ACC112 (cell line): ENCODE measurements at regions not wholly inside any gene's neighbourhood (a gene's known extent, or its start where the extent isn't known, plus 50 kb on each side); places are given as distances from the start of the nearest gene placed in this dataset.

Source experiments
- H2AFZ ChIP-seq: fragments of 200-600 bp; sonication (generic); one replicate; pipeline ENCODE4 v1.6.0; 2017; ENCODE audit warnings: antibody characterized with exemption, low read length; ENCODE audit not compliant: unreplicated experiment
- H3K27ac ChIP-seq: fragments of 200-600 bp; sonication (generic); 2 replicates; pipeline ENCODE4 v1.5.1; 2014; ENCODE audit warnings: low read depth, mild to moderate bottlenecking, antibody characterized with exemption, low read length, moderate library complexity
- H3K27me3 ChIP-seq: fragments of 200-600 bp; sonication (generic); 2 replicates; pipeline ENCODE4 v1.6.1; 2014; ENCODE audit warnings: mild to moderate bottlenecking, antibody characterized with exemption, low read length, moderate library complexity, mixed read lengths; ENCODE audit not compliant: insufficient read depth
- H3K36me3 ChIP-seq: fragments of 200-600 bp; sonication (generic); 2 replicates; pipeline ENCODE4 v1.6.1; 2016; ENCODE audit warnings: mild to moderate bottlenecking, antibody characterized with exemption, low read length, moderate library complexity, mixed read lengths; ENCODE audit not compliant: insufficient read depth
- H3K4me1 ChIP-seq: fragments of 200-600 bp; sonication (generic); one replicate; pipeline ENCODE4 v1.6.1; 2016; ENCODE audit warnings: low read length, mixed read lengths; ENCODE audit not compliant: insufficient read depth, unreplicated experiment, control insufficient read depth
- H3K4me3 ChIP-seq: fragments of 200-600 bp; sonication (generic); 2 replicates; pipeline ENCODE4 v1.5.1; 2014; ENCODE audit warnings: mild to moderate bottlenecking, low read depth, low read length
- H3K79me2 ChIP-seq: fragments of 200-600 bp; sonication (generic); one replicate; pipeline ENCODE4 v1.6.0; 2016; ENCODE audit warnings: low read length; ENCODE audit not compliant: control insufficient read depth, unreplicated experiment, insufficient read depth

DNA sequence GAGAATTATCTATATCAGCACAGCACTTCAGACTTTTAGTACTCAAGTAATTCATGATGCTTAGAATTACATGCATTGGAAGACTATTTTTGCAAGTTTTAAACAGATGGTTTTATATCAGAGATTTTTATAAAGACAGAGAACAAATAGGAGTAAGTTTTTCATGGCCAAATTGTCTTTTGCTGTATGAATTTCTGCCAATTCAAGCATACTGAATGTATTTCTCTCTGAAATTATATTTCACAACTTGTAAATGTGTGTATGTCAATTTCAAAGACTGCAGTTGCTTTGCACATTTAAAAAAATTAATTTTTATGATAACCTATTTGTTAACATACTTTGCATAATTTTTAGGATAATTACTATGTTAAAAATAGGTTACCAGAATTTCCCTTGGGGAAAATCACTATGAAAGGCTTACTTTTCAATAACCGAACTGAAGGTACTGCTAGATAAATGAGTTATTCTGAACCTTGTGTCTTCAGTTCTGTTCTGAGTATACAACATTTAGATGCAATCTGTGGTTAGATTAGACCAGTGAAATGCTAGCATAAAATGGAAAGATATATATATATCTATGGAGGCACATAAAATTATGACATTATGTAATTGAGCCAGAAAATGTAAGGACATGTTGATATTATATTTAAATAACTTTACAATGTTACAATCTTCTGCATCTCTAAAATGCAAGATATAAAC, 1344.2 kb upstream of the PABPC4L start:
- no peaks in the 10 kb centered on the region for H3K4me1 ChIP-seq
- no peaks in the 10 kb centered on the region for H3K36me3 ChIP-seq
- no peak overlapping the region for H2AFZ ChIP-seq
- no peak overlapping the region for H3K27ac ChIP-seq
- no peak overlapping the region for H3K4me3 ChIP-seq
- H3K79me2 ChIP-seq: no peaks in the 10 kb centered on the region
- no peaks in the 10 kb centered on the region for H3K27me3 ChIP-seq

DNA sequence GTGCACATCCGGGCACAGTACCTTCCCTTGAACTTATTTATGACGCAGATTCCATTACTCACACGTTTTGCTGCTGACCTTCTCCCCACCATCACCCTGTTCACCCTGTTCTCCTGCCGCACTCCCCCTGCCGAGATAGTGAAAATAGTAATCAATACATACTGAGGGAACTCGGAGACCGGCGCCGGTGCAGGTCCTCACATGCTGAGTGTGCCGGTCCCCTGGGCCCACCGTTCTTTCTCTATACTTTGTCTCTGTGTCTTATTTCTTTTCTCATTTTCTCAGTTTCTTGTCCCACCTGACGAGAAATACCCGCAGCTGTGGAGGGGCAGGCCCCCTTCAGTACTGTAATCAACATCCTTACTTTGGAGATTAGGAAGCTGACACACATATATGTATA, 1337.1 kb upstream of the PABPC4L start:
- H2AFZ ChIP-seq: no peak overlapping the region
- no peak overlapping the region for H3K4me3 ChIP-seq
- no peaks in the 10 kb centered on the region for H3K36me3 ChIP-seq
- H3K27ac ChIP-seq: no peak overlapping the region
- no peaks in the 10 kb centered on the region for H3K79me2 ChIP-seq
- no peaks in the 10 kb centered on the region for H3K27me3 ChIP-seq
- peaks cover 4% of the 10 kb centered on the region for H3K4me1 ChIP-seq

DNA sequence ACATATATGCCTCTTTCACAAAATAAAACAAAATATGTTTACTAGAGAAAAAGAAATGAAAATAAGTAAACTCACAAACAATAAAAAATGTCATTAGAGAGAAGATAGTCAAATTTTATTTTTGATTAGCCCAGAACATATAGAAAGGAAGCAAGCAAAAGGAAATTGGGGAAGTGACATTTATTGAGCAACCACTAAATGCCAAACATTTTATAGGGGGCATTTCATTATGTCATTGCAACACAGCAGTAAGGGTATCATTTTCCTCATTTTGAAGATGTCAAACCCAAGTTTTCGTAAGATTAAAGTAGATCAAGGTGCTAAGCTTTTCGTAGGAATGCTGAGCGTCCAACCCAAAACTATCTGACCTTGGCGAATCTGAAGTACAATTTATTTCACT, 1331.5 kb upstream of the PABPC4L start:
- no peaks in the 10 kb centered on the region for H3K27me3 ChIP-seq
- no peak overlapping the region for H3K4me3 ChIP-seq
- no peaks in the 10 kb centered on the region for H3K79me2 ChIP-seq
- H3K27ac ChIP-seq: no peak overlapping the region
- no peaks in the 10 kb centered on the region for H3K36me3 ChIP-seq
- H3K4me1 ChIP-seq: peaks cover 4% of the 10 kb centered on the region
- H2AFZ ChIP-seq: no peak overlapping the region

DNA sequence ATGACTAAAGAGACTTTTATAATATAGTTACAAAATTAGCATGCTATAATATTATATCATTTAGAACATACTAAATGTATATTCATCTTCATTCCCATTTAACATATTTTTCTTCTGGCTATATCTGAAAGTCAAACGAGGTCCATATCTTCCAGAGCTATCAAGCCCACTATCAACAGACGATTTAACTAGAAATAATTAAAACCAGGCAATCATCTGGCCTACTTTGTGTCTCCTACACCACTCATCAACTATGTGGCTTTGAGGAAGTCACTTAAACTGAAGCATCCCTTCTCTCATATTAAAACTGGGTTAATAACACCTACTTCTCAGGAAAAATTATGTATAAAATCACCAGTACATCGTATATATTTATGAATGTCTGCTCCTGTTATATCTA, 1330.5 kb upstream of the PABPC4L start:
- Histone ChIP-seq H3K27ac (no peak overlapping the region), H3K4me1 (peaks cover 4% of the 10 kb centered on the region), H3K79me2 (no peaks in the 10 kb centered on the region), H3K27me3 (no peaks in the 10 kb centered on the region), H3K36me3 (no peaks in the 10 kb centered on the region), H3K4me3 (no peak overlapping the region), H2AFZ (no peak overlapping the region)

DNA sequence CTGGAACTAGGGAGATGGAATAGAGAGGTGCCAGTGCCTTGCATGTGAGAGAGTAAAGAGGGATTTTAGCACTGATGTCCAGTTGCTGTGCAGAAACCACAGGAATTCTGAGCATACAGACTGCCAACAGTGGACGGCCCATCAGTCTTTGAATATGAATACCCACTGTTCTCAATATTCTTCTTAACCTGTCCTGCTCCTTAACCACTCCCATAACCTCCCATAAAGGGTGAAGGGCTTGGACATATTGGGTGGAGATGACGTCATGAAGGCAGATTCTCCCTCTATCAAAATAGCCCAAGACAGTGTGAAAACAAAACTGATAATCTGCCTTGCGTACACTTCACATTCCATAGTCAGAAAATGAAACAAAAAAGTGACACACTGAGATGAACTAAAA, 1313.7 kb upstream of the PABPC4L start:
- no peak overlapping the region for H3K27ac ChIP-seq
- H2AFZ ChIP-seq: peak overlapping the region; percentile 36
- no peaks in the 10 kb centered on the region for H3K36me3 ChIP-seq
- H3K4me3 ChIP-seq: no peak overlapping the region
- H3K27me3 ChIP-seq: no peaks in the 10 kb centered on the region
- peaks cover 3% of the 10 kb centered on the region for H3K4me1 ChIP-seq
- no peaks in the 10 kb centered on the region for H3K79me2 ChIP-seq

- Histone ChIP-seq H3K27me3 (no peaks in the 10 kb centered on the region), H3K4me3 (peak overlapping the region; percentile 58), H3K36me3 (no peaks in the 10 kb centered on the region), H2AFZ (peak overlapping the region; percentile 82), H3K27ac (no peak overlapping the region), H3K79me2 (no peaks in the 10 kb centered on the region), H3K4me1 (peaks cover 16% of the 10 kb centered on the region)
Observed at GRCh38 chr4:135510582-135510981, 1309.0 kb upstream of the PABPC4L start.

DNA sequence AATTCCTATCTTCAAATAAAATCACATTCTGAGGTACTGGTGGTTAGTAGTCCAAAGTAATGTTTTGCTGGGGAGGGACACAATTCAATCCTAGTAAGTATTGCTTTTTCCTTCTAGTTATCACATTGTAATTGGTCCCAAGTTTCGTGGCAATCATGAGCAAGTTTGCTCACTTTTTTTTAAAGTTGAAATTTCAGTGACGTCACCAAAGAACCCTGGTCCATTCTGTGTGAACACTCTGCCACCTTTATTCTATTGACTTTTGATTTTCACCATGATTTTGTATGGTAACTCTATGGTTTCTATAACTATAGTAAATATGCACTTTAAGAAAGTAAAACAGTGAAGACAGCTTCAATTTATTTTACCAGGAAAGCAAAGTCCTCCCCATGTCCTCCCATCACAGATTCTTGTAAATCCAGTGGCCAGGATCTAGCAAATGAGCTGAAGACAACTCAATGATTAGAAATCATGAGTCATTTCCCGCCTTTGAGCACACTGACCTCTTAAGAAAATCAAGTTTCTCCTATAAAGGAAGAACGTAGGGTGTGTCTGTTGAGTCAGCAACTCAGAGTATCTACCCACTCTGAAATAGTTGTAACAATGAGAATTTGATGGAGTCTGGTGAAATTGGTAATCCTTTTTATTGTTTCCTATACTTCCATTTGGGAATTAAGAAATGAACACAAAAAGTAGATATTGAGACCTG, 1306.6 kb upstream of the PABPC4L start:
- Histone ChIP-seq H3K4me1 (peaks cover 16% of the 10 kb centered on the region), H3K27ac (peak overlapping the region; percentile 76), H3K36me3 (no peaks in the 10 kb centered on the region)

DNA sequence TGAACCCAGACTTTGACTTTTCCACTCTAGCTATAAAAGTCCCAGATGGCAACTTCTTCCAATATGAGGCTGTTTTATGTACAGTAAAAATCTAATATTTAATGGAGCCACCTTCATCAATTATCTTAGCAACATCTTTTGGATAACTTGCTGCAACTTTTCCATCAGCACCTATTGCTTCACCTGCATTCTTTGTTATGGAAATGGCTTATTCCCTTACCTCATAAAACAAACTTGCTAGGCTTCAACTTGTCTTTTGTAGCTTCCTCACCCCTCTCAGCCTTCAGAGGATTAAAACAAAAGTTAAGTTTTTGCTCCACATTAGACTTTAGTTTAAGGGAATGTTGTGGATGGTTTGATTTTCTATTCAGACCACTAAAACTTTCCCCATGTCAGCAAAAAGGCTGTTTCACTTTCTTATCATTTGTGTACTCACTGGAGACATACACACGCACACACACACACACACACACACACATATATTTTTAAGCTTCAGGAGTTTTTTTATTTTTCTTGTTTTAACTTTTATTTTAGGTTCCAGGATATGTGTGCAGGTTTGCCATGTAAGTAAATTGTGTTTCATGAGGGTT, 1296.1 kb upstream of the PABPC4L start:
- no peaks in the 10 kb centered on the region for H3K79me2 ChIP-seq
- H3K27ac ChIP-seq: no peak overlapping the region
- H3K36me3 ChIP-seq: no peaks in the 10 kb centered on the region
- no peak overlapping the region for H3K4me3 ChIP-seq
- H3K27me3 ChIP-seq: no peaks in the 10 kb centered on the region
- no peaks in the 10 kb centered on the region for H3K4me1 ChIP-seq
- no peak overlapping the region for H2AFZ ChIP-seq

More for the DNA sequence above, 1306.6 kb upstream of the PABPC4L start:
- Histone ChIP-seq H3K27me3 (no peaks in the 10 kb centered on the region), H3K79me2 (no peaks in the 10 kb centered on the region), H2AFZ (peak overlapping the region; percentile 84), H3K4me3 (no peak overlapping the region)

DNA sequence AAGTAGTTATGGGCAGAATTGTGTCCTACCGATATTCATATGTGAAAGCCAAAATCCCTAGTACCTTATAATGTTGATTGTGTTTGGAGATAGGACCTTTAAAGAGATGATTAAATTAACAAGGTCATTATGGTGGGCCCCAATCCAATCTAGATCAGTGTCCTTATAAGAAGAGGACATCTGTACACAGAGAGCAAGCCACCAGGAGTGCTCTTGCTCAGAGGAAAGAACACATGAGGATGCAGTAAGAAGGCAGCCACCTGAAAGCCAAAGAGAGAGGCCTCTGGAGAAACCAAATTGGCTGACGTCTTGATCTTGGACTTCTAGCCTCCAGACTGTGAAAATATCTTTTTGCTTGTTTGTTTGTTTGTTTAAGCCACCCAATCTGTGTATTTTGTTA, 1290.8 kb upstream of the PABPC4L start:
- no peaks in the 10 kb centered on the region for H3K36me3 ChIP-seq
- H3K27ac ChIP-seq: no peak overlapping the region
- H3K4me3 ChIP-seq: no peak overlapping the region
- no peaks in the 10 kb centered on the region for H3K27me3 ChIP-seq
- no peaks in the 10 kb centered on the region for H3K4me1 ChIP-seq
- no peaks in the 10 kb centered on the region for H3K79me2 ChIP-seq
- H2AFZ ChIP-seq: no peak overlapping the region

GRCh38 chr4:135485371-135485770, 1283.8 kb upstream of the PABPC4L start:
- H3K27me3 ChIP-seq: no peaks in the 10 kb centered on the region
- H3K4me1 ChIP-seq: no peaks in the 10 kb centered on the region
- H3K36me3 ChIP-seq: no peaks in the 10 kb centered on the region
- no peaks in the 10 kb centered on the region for H3K79me2 ChIP-seq
- H3K27ac ChIP-seq: no peak overlapping the region
- H2AFZ ChIP-seq: no peak overlapping the region
- H3K4me3 ChIP-seq: no peak overlapping the region

DNA sequence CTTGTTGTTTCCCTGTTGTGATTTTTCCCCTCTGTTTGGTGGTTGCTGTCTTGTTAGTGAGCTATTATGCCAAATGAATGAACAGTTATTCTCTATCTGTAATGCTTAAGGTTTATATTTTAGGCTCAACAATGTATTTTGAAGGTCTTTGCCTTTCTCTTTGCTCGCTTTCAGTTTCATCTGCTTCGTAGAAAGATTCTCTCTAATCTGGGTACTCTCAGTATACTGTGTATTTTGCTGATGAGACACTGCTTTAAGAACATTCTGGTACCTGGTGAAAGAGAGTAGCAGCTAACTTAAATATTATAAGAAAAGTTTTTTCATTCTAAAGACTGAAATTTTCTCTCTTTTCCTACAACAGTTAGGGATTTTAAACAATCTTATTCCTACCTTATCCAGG, 1274.7 kb upstream of the PABPC4L start:
- H3K36me3 ChIP-seq: no peaks in the 10 kb centered on the region
- peak overlapping the region; percentile 75 for H3K4me3 ChIP-seq
- no peaks in the 10 kb centered on the region for H3K27me3 ChIP-seq
- H3K79me2 ChIP-seq: no peaks in the 10 kb centered on the region
- H2AFZ ChIP-seq: peak overlapping the region; percentile 66
- H3K4me1 ChIP-seq: no peaks in the 10 kb centered on the region
- no peak overlapping the region for H3K27ac ChIP-seq
